ENCODE measurements at regions not wholly inside any gene's neighbourhood (a gene's known extent, or its start where the extent isn't known, plus 50 kb on each side); places are given as distances from the start of the nearest gene placed in this dataset.
"Not testable (repeated sequence)": the region's sequence is repeated elsewhere in the genome, so short reads cannot be mapped to it uniquely, and the experiment has no call there.

DNA sequence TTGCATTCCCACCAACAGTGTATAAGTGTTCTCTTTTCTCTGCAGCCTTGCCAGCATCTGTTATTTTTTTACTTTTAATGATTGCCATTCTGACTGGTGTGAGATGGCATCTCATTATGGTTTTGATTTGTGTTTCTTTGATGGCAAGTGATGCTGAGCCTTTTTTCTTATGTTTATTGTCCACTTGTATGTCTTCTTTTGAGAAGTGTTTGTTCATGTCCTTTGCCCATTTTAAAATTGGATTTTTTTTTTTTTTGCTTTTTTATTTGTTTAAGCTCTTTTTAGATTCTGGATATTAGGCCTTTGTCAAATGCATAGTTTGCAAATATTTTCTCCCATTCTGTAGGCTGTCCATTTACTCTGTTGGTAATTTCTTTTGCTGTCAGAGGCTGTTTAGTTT is 134.4 kb downstream of the APIP start:
- not testable (repeated sequence) for H3K4me3 ChIP-seq (ENCODE audit: extremely low read depth, insufficient read depth, low read length, poor library complexity, severe bottlenecking); H3K4me1 ChIP-seq (ENCODE audit: control insufficient read depth, insufficient read depth, low read length, poor library complexity, severe bottlenecking); H3K9me3 ChIP-seq (ENCODE audit: control insufficient read depth, low read length); H3K36me3 ChIP-seq (ENCODE audit: control insufficient read depth, insufficient read depth, low read length); H3K27ac ChIP-seq (ENCODE audit: low read depth, low read length, severe bottlenecking)

DNA sequence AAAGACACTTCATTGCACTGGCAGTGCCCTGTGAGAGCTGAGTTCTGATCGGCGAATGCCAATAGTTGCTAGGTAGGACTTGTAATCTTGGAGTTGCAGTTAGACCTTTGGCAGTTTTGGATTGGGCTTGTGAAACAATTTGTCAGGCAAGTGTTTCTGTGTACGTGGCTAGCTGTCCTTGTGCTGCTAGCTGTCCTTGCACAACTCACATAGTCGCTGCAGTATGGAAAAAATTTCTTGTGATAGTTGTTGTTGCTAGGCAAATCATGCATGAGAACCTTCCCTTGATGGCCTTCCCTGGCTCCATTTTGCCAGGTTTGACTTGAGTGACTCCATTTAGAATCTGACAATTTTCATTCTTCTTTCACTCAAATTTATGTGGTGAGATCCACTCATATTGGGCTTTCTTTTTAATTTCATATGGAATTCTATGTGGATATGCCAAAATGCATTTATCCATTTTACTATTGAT is 140.7 kb downstream of the APIP start:
- no peaks in the 10 kb centered on the region for H3K4me1 ChIP-seq (ENCODE audit: control insufficient read depth, insufficient read depth, low read length, poor library complexity, severe bottlenecking)
- H3K27ac ChIP-seq (ENCODE audit: low read depth, low read length, severe bottlenecking) = no peak overlapping the region
- no peaks in the 10 kb centered on the region for H3K9me3 ChIP-seq (ENCODE audit: control insufficient read depth, low read length)
- no peaks in the 10 kb centered on the region for H3K36me3 ChIP-seq (ENCODE audit: control insufficient read depth, insufficient read depth, low read length)
- H3K4me3 ChIP-seq (ENCODE audit: extremely low read depth, insufficient read depth, low read length, poor library complexity, severe bottlenecking) = no peak overlapping the region
- 100% methylated on average over 3 to 4 of the region's 4 CpGs for WGBS, 2 experiments (ENCODE audit: insufficient coverage in 2 of 2)

DNA sequence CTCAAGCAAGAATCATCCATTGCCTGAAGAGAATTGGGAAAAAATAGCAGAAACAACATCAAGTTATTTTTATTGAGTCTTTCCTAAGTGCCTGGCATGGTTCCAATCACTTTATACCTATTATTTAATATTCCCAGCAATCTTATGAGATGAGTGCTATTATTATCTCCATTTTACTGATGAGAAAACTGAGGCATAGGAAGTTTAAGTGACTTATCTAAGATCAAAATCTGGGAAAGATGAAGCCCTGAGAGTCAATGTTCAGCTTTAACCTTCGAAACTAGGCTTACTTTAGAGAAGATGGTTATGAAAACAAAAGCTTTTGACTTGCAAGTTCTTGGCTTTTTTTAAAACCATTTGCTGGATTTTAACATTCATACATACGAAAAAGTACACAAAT is 141.6 kb downstream of the APIP start:
- 80 to 100% methylated on average over 1 of the region's 2 CpGs for WGBS, 2 experiments (ENCODE audit: insufficient coverage in 2 of 2)

DNA sequence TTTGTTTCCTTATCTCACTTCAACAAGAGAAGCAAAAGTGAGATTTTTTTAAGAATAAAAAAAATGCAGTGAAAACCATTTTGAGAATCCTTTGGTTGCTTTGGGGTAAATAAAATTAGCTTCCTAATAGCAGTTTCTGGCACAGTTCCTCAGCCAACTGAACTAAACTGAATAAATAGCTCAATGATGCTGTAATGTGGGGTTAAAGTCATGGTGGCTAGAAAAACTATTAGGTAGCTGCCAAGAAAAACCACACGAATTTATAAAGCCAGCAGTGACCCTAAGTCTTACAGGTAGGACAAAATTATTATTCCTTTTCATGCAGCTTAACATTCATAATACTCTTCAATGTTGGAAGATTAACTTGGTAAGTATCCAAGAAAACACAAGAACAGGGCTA is 142.4 kb downstream of the APIP start:
- Histone ChIP-seq H3K4me3 (ENCODE audit: extremely low read depth, insufficient read depth, low read length, poor library complexity, severe bottlenecking) (no peak overlapping the region), H3K4me1 (ENCODE audit: control insufficient read depth, insufficient read depth, low read length, poor library complexity, severe bottlenecking) (no peaks in the 10 kb centered on the region), H3K27ac (ENCODE audit: low read depth, low read length, severe bottlenecking) (no peak overlapping the region), H3K36me3 (ENCODE audit: control insufficient read depth, insufficient read depth, low read length) (no peaks in the 10 kb centered on the region), H3K9me3 (ENCODE audit: control insufficient read depth, low read length) (no peaks in the 10 kb centered on the region)
- no CpG with 5 or more reads among the region's 1 CpG for WGBS, 2 experiments (ENCODE audit: insufficient coverage in 2 of 2)

More for the DNA sequence above, 141.6 kb downstream of the APIP start:
- H3K9me3 ChIP-seq (ENCODE audit: control insufficient read depth, low read length) = no peaks in the 10 kb centered on the region
- no peaks in the 10 kb centered on the region for H3K4me1 ChIP-seq (ENCODE audit: control insufficient read depth, insufficient read depth, low read length, poor library complexity, severe bottlenecking)
- no peaks in the 10 kb centered on the region for H3K36me3 ChIP-seq (ENCODE audit: control insufficient read depth, insufficient read depth, low read length)
- H3K27ac ChIP-seq (ENCODE audit: low read depth, low read length, severe bottlenecking) = no peak overlapping the region
- H3K4me3 ChIP-seq (ENCODE audit: extremely low read depth, insufficient read depth, low read length, poor library complexity, severe bottlenecking) = no peak overlapping the region

DNA sequence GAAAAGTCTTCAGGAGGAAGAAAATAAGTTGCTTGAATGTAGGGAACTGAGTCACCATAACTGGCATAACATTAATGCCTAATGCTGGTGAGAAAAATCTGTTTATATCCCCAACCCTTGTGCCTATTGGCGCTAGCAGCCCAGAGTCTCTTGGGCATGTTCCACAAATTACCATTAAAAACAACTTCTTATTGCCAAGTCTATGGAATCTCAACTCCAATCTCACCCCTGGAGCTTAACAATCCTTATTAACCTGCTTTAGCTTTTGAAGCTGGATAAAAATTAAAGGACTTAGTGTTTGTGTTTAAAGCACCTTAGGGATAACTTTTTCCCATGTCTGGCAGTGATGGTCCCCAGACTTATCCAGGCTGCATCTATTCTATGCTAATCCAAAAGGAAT is 143.0 kb downstream of the APIP start:
- 50 to 60% methylated on average over 1 of the region's 1 CpG for WGBS, 2 experiments (ENCODE audit: insufficient coverage in 2 of 2)
- Histone ChIP-seq H3K4me1 (ENCODE audit: control insufficient read depth, insufficient read depth, low read length, poor library complexity, severe bottlenecking) (no peaks in the 10 kb centered on the region), H3K36me3 (ENCODE audit: control insufficient read depth, insufficient read depth, low read length) (no peaks in the 10 kb centered on the region), H3K27ac (ENCODE audit: low read depth, low read length, severe bottlenecking) (no peak overlapping the region), H3K9me3 (ENCODE audit: control insufficient read depth, low read length) (no peaks in the 10 kb centered on the region), H3K4me3 (ENCODE audit: extremely low read depth, insufficient read depth, low read length, poor library complexity, severe bottlenecking) (no peak overlapping the region)

DNA sequence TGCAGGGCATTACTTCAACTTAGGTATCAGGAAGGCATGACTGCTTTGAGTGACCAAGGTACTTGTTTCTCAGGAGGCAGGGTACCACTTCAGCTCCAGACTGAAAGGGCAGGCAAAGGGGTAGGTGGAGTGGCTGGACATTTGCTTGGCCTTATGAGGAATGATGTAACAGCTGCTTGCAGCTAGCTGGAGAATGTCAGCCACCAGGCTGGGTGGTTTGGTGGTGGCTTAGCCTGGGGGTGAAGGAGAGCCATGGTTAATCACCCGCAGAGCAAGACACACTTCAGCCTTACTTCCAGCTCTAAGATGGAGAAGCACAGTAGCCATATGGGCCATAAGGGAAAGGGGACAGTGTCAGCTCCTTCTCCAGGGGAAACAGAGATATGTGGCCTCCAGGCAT is 146.1 kb downstream of the APIP start:
- WGBS, 2 experiments (ENCODE audit: insufficient coverage in 2 of 2) = 100% methylated on average over 1 of the region's 1 CpG; no CpG with 5 or more reads in 1 of the 2 experiments
- H3K27ac ChIP-seq (ENCODE audit: low read depth, low read length, severe bottlenecking) = no peak overlapping the region
- H3K4me1 ChIP-seq (ENCODE audit: control insufficient read depth, insufficient read depth, low read length, poor library complexity, severe bottlenecking) = no peaks in the 10 kb centered on the region
- no peak overlapping the region for H3K4me3 ChIP-seq (ENCODE audit: extremely low read depth, insufficient read depth, low read length, poor library complexity, severe bottlenecking)
- H3K36me3 ChIP-seq (ENCODE audit: control insufficient read depth, insufficient read depth, low read length) = no peaks in the 10 kb centered on the region
- peaks cover 2% of the 10 kb centered on the region for H3K9me3 ChIP-seq (ENCODE audit: control insufficient read depth, low read length)

DNA sequence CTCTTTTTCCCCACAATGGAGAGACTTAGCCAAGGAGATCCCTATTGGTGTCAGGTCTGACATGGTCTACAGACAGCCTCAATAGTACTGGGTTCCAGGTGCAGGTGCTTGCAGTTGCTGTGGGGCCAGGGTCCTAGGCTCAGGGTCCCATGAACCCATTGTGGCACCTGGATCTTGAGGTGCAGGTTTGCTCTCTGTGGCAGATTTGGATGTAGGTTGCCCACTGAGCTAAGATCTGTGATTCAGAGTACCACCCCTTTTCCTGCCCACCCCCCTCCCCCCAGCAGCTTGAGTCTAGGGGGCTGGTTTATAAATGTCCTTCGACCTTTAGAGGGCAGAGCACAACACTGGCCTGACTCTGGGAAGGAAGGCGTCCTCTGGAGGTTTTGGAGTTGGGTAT is 147.0 kb downstream of the APIP start:
- Histone ChIP-seq H3K4me1 (ENCODE audit: control insufficient read depth, insufficient read depth, low read length, poor library complexity, severe bottlenecking) (no peaks in the 10 kb centered on the region), H3K27ac (ENCODE audit: low read depth, low read length, severe bottlenecking) (no peak overlapping the region), H3K36me3 (ENCODE audit: control insufficient read depth, insufficient read depth, low read length) (no peaks in the 10 kb centered on the region), H3K9me3 (ENCODE audit: control insufficient read depth, low read length) (peaks cover 2% of the 10 kb centered on the region), H3K4me3 (ENCODE audit: extremely low read depth, insufficient read depth, low read length, poor library complexity, severe bottlenecking) (no peak overlapping the region)
- WGBS, 2 experiments (ENCODE audit: insufficient coverage in 2 of 2) = 83 to 86% methylated on average over 1 of the region's 2 CpGs

DNA sequence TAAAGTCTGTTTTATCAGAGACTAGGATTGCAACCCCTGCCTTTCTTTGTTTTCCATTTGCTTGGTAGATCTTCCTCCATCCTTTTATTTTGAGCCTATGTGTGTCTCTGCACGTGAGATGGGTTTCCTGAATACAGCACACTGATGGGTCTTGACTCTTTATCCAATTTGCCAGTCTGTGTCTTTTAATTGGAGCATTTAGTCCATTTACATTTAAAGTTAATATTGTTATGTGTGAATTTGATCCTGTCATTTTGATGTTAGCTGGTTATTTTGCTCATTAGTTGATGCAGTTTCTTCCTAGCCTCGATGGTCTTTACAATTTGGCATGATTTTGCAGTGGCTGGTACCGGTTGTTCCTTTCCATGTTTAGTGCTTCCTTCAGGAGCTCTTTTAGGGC is 141.7 kb downstream of the EHF start:
- not testable (repeated sequence) for H3K9me3 ChIP-seq (ENCODE audit: control insufficient read depth, low read length); H3K27ac ChIP-seq (ENCODE audit: low read depth, low read length, severe bottlenecking); H3K36me3 ChIP-seq (ENCODE audit: control insufficient read depth, insufficient read depth, low read length); H3K4me3 ChIP-seq (ENCODE audit: extremely low read depth, insufficient read depth, low read length, poor library complexity, severe bottlenecking); H3K4me1 ChIP-seq (ENCODE audit: control insufficient read depth, insufficient read depth, low read length, poor library complexity, severe bottlenecking)
- no CpG with 5 or more reads among the region's 3 CpGs for WGBS, 2 experiments (ENCODE audit: insufficient coverage in 2 of 2)

DNA sequence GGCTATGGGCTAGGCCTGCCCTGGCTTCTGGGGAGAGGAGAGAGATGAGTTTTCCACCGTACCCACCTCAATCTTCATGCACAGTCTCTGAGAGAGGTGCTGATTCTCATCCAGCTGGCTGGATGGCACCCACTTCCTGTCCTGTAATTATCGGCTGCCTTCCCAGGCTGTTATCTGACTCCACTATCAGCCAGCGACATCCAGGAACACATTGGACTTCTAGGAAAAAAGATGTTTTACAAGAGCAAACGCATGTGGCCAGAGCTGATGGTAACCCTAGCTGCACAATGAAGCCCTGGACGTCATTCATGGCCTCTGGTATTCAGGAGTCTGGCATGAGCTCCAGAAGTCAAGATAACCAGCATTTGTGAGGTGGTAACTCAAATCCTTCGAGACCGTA is 137.4 kb downstream of the EHF start:
- Histone ChIP-seq H3K27ac (ENCODE audit: low read depth, low read length, severe bottlenecking) (no peak overlapping the region), H3K4me3 (ENCODE audit: extremely low read depth, insufficient read depth, low read length, poor library complexity, severe bottlenecking) (no peak overlapping the region), H3K9me3 (ENCODE audit: control insufficient read depth, low read length) (no peaks in the 10 kb centered on the region), H3K4me1 (ENCODE audit: control insufficient read depth, insufficient read depth, low read length, poor library complexity, severe bottlenecking) (no peaks in the 10 kb centered on the region), H3K36me3 (ENCODE audit: control insufficient read depth, insufficient read depth, low read length) (no peaks in the 10 kb centered on the region)
- WGBS, 2 experiments (ENCODE audit: insufficient coverage in 2 of 2) = 87 to 90% methylated on average over 4 to 6 of the region's 7 CpGs

DNA sequence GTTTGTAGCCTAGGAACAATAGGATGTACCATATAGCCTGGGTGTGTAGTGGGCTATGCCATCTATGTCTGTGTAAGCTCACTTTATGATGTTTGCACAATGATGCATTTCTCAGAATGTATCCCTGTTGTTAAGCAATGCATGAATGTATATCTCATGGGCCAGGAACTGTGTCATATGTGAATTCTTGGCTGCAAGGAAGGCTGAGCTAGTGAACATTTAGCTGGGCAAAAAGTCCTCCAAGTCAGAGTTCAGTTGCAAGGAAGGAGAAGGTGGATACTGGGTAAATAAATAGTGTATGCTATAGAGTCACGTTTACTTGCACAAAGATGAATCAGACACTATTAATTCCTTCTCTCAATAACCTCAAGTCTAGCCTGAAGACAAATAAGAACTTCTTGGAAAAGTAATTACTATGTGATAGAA is 136.1 kb downstream of the EHF start:
- H3K36me3 ChIP-seq (ENCODE audit: control insufficient read depth, insufficient read depth, low read length) = no peaks in the 10 kb centered on the region
- no peaks in the 10 kb centered on the region for H3K4me1 ChIP-seq (ENCODE audit: control insufficient read depth, insufficient read depth, low read length, poor library complexity, severe bottlenecking)
- no CpG with 5 or more reads among the region's 1 CpG for WGBS, 2 experiments (ENCODE audit: insufficient coverage in 2 of 2)
- no peaks in the 10 kb centered on the region for H3K9me3 ChIP-seq (ENCODE audit: control insufficient read depth, low read length)
- H3K4me3 ChIP-seq (ENCODE audit: extremely low read depth, insufficient read depth, low read length, poor library complexity, severe bottlenecking) = no peak overlapping the region
- H3K27ac ChIP-seq (ENCODE audit: low read depth, low read length, severe bottlenecking) = no peak overlapping the region

DNA sequence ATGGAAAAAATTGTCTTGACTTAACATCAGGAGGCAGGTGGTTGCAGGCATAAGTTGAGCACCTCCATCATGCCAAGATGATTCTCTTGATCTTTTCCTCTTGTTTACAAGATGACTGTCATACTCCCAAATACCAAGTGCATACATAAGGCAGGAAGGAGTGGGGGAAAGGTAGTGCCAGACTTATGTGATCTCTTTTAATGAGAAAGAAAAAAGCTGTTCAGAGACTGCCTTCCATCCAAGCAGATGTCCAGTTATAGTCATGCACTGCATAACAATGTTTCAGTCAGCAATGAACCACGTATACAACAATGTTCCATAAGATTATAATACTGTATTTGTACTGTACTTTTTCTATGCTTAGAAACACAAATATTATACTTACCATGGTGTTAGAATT is 135.7 kb downstream of the EHF start:
- no CpG with 5 or more reads among the region's 1 CpG for WGBS, 2 experiments (ENCODE audit: insufficient coverage in 2 of 2)
- H3K36me3 ChIP-seq (ENCODE audit: control insufficient read depth, insufficient read depth, low read length) = no peaks in the 10 kb centered on the region
- H3K9me3 ChIP-seq (ENCODE audit: control insufficient read depth, low read length) = no peaks in the 10 kb centered on the region
- H3K4me1 ChIP-seq (ENCODE audit: control insufficient read depth, insufficient read depth, low read length, poor library complexity, severe bottlenecking) = no peaks in the 10 kb centered on the region
- H3K4me3 ChIP-seq (ENCODE audit: extremely low read depth, insufficient read depth, low read length, poor library complexity, severe bottlenecking) = no peak overlapping the region
- H3K27ac ChIP-seq (ENCODE audit: low read depth, low read length, severe bottlenecking) = no peak overlapping the region

DNA sequence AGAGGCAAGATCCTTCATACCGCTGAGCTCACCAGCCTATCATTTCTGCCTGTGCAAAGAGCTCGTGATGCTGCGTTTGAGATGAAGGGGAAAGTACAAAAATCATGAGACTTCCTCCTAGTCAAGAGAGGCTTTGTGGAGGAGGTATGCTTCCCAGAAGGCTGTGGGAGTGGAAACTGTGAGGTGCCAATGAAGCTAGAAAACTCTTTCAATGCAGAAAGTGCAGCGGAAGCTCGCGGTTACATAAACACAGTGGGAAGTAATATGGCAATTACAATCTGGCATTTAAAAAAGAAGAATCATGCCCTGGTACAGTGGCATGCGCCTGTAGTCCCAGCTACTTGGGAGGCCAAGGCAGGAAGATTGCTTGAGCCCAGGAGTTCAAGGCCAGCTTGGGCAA is 134.8 kb downstream of the EHF start:
- Histone ChIP-seq H3K4me1 (ENCODE audit: control insufficient read depth, insufficient read depth, low read length, poor library complexity, severe bottlenecking) (no peaks in the 10 kb centered on the region), H3K4me3 (ENCODE audit: extremely low read depth, insufficient read depth, low read length, poor library complexity, severe bottlenecking) (no peak overlapping the region), H3K27ac (ENCODE audit: low read depth, low read length, severe bottlenecking) (no peak overlapping the region), H3K36me3 (ENCODE audit: control insufficient read depth, insufficient read depth, low read length) (no peaks in the 10 kb centered on the region), H3K9me3 (ENCODE audit: control insufficient read depth, low read length) (no peaks in the 10 kb centered on the region)
- 93 to 100% methylated on average over 4 of the region's 7 CpGs for WGBS, 2 experiments (ENCODE audit: insufficient coverage in 2 of 2)

All from mesodermal cell (in vitro differentiated cells).